HFFc6 (cell line): ENCODE measurements at regions not wholly inside any gene's neighbourhood (a gene's known extent, or its start where the extent isn't known, plus 50 kb on each side); places are given as distances from the start of the nearest gene placed in this dataset.

Source experiments
- DNase-seq: peaks from one replicate; pipeline ENCODE4 v3.0.0-alpha.2; 2018
- H3K27ac Mint-ChIP-seq: 2 replicates; pipeline ENCODE4 v1.8.0; 2020; ENCODE audit warnings: mild to moderate bottlenecking, mixed read lengths
- H3K27me3 Mint-ChIP-seq: 2 replicates; pipeline ENCODE4 v1.8.0; 2021; ENCODE audit warnings: mild to moderate bottlenecking, moderate library complexity, mixed read lengths; ENCODE audit not compliant: insufficient read depth
- H3K36me3 Mint-ChIP-seq: 2 replicates; pipeline ENCODE4 v1.8.0; 2021; ENCODE audit warnings: low read depth, mixed read lengths
- H3K4me1 Mint-ChIP-seq: 2 replicates; pipeline ENCODE4 v1.8.0; 2020; ENCODE audit warnings: low read depth, mixed read lengths
- H3K4me3 Mint-ChIP-seq: 2 replicates; pipeline ENCODE4 v1.8.0; 2020; ENCODE audit warnings: mild to moderate bottlenecking, moderate library complexity, mixed read lengths
- H3K9me3 Mint-ChIP-seq: 2 replicates; pipeline ENCODE4 v1.8.0; 2020; ENCODE audit warnings: mild to moderate bottlenecking, mixed read lengths
- TF ChIP-seq, protein P1 (sequence below): fragments of 200-600 bp; sonication (generic); IDR thresholded peaks from 2 replicates; pipeline ENCODE4 v1.5.0; 2021; ENCODE audit warnings: antibody characterized with exemption, mild to moderate bottlenecking

- H3K4me3 Mint-ChIP-seq, result no peak overlapping the region
- DNase-seq, result no peak
- no peaks in the 10 kb centered on the region for H3K36me3 Mint-ChIP-seq
- H3K9me3 Mint-ChIP-seq, result peaks cover 24% of the 10 kb centered on the region
- no peaks in the 10 kb centered on the region for H3K4me1 Mint-ChIP-seq
- TF ChIP-seq, protein P1, sequence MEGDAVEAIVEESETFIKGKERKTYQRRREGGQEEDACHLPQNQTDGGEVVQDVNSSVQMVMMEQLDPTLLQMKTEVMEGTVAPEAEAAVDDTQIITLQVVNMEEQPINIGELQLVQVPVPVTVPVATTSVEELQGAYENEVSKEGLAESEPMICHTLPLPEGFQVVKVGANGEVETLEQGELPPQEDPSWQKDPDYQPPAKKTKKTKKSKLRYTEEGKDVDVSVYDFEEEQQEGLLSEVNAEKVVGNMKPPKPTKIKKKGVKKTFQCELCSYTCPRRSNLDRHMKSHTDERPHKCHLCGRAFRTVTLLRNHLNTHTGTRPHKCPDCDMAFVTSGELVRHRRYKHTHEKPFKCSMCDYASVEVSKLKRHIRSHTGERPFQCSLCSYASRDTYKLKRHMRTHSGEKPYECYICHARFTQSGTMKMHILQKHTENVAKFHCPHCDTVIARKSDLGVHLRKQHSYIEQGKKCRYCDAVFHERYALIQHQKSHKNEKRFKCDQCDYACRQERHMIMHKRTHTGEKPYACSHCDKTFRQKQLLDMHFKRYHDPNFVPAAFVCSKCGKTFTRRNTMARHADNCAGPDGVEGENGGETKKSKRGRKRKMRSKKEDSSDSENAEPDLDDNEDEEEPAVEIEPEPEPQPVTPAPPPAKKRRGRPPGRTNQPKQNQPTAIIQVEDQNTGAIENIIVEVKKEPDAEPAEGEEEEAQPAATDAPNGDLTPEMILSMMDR, result no peak
- H3K27ac Mint-ChIP-seq, result no peak overlapping the region
- H3K27me3 Mint-ChIP-seq, result no peaks in the 10 kb centered on the region
Measured at GRCh38 chr12:61780435-61780834, 479.8 kb upstream of the USP15 start.

GRCh38 chr12:61781021-61781581, 479.1 kb upstream of the USP15 start:
- Mint-ChIP-seq H3K27ac (no peak overlapping the region), H3K36me3 (no peaks in the 10 kb centered on the region), H3K9me3 (peaks cover 31% of the 10 kb centered on the region), H3K27me3 (no peaks in the 10 kb centered on the region), H3K4me3 (no peak overlapping the region), H3K4me1 (no peaks in the 10 kb centered on the region)
- DNase-seq, result no peak
- TF ChIP-seq, protein P1, result no peak

- Mint-ChIP-seq H3K27ac (no peak overlapping the region), H3K9me3 (peaks cover 16% of the 10 kb centered on the region), H3K4me3 (no peak overlapping the region), H3K36me3 (no peaks in the 10 kb centered on the region), H3K27me3 (no peaks in the 10 kb centered on the region), H3K4me1 (no peaks in the 10 kb centered on the region)
- TF ChIP-seq, protein P1, result no peak
- DNase-seq, result no peak
Measured at GRCh38 chr12:61796846-61797245, 463.4 kb upstream of the USP15 start.

DNA sequence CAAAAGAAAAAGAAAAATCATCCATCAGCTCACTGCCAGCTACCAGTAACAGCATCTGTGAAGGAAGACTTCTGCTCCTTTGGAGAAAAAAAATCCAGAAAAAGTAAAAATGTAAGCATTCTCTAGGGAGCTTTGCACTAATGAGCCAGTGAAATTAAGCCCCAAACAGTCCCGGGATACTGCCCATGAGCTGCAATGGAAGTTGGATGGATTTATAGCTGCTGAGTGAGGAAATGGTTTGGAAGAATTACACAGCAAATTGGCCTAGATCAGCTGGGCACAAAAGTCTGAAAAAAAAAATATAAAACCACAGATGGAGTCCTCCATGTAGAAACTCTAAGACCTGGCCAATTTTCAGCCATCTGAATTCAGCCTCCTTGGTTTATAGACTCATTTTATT, 462.9 kb upstream of the USP15 start:
- DNase-seq, result no peak
- H3K36me3 Mint-ChIP-seq, result no peaks in the 10 kb centered on the region

DNA sequence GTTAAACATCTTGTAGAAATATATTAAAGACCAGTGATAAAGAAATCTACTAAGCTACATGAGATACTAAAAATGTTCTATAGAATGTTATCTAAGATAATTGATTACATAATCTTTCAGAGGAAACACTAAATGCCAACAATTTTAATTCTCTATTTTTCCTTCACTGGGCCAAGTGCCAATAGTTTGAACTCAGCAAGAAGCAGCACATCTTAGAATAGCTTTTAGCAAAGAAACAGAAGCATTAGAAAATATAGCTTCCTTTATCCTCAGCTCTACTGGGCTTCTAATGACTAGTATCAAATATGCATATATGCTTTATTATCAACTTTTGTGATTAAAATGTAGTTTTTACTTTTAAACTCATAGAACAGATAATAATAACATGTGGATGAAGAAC, 461.4 kb upstream of the USP15 start:
- Mint-ChIP-seq H3K9me3 (peaks cover 13% of the 10 kb centered on the region), H3K4me1 (no peaks in the 10 kb centered on the region), H3K27ac (no peak overlapping the region), H3K4me3 (no peak overlapping the region), H3K36me3 (no peaks in the 10 kb centered on the region), H3K27me3 (no peaks in the 10 kb centered on the region)
- TF ChIP-seq, protein P1, result no peak
- no peak for DNase-seq

More for the DNA sequence above, 462.9 kb upstream of the USP15 start:
- Mint-ChIP-seq H3K9me3 (peaks cover 13% of the 10 kb centered on the region), H3K4me1 (no peaks in the 10 kb centered on the region), H3K27me3 (no peaks in the 10 kb centered on the region), H3K4me3 (no peak overlapping the region), H3K27ac (no peak overlapping the region)
- TF ChIP-seq, protein P1, result no peak

GRCh38 chr12:61804301-61804700, 455.9 kb upstream of the USP15 start:
- Mint-ChIP-seq H3K27ac (no peak overlapping the region), H3K9me3 (peaks cover 33% of the 10 kb centered on the region), H3K4me1 (no peaks in the 10 kb centered on the region), H3K27me3 (no peaks in the 10 kb centered on the region), H3K4me3 (no peak overlapping the region), H3K36me3 (no peaks in the 10 kb centered on the region; the same call in 1 of the 2 replicates)
- DNase-seq, result no peak
- TF ChIP-seq, protein P1, result no peak
